ENCODE measurements at regions not wholly inside any gene's neighbourhood (a gene's known extent, or its start where the extent isn't known, plus 50 kb on each side); places are given as distances from the start of the nearest gene placed in this dataset.

- no peak for ATAC-seq (ENCODE audit: low FRiP score in 2 of 2)
- H3K4me1 ChIP-seq, result no peaks in the 10 kb centered on the region
- no peak for DNase-seq
- TF ChIP-seq CTCF (IDR thresholded peaks at IDR 0.05) (no peak), EP300 (IDR thresholded peaks at IDR 0.05) (no peak), POLR2AphosphoS5 (IDR thresholded peaks at IDR 0.05) (no peak), POLR2A (IDR thresholded peaks at IDR 0.05) (no peak)
- H3K36me3 ChIP-seq, result no peaks in the 10 kb centered on the region
- 89 to 94% methylated on average over 4 of the region's 4 CpGs for WGBS, 2 donors
- H3K4me3 ChIP-seq, result no peak overlapping the region
- no peak overlapping the region for H3K27ac ChIP-seq
- no peaks in the 10 kb centered on the region for H3K27me3 ChIP-seq
- no peaks in the 10 kb centered on the region for H3K9me3 ChIP-seq
Observed at GRCh38 chr2:38223256-38223655, 147.3 kb upstream of the CYP1B1 start.

- WGBS, 2 donors, result 76 to 91% methylated on average over 3 of the region's 3 CpGs
Observed at GRCh38 chr2:38220164-38220563, 144.2 kb upstream of the CYP1B1 start.

GRCh38 chr2:38218995-38219394 is 143.0 kb upstream of the CYP1B1 start:
- Histone ChIP-seq H3K4me3 (no peak overlapping the region), H3K27ac (no peak overlapping the region), H3K9me3 (no peaks in the 10 kb centered on the region), H3K27me3 (no peaks in the 10 kb centered on the region), H3K36me3 (no peaks in the 10 kb centered on the region), H3K4me1 (no peaks in the 10 kb centered on the region)
- TF ChIP-seq POLR2AphosphoS5 (IDR thresholded peaks at IDR 0.05) (no peak), EP300 (IDR thresholded peaks at IDR 0.05) (no peak), POLR2A (IDR thresholded peaks at IDR 0.05) (no peak), CTCF (IDR thresholded peaks at IDR 0.05) (no peak)
- 73 to 83% methylated on average over 5 of the region's 5 CpGs for WGBS, 2 donors
- DNase-seq, result no peak
- no peak for ATAC-seq (ENCODE audit: low FRiP score in 2 of 2)

More at GRCh38 chr2:38220164-38220563, 144.2 kb upstream of the CYP1B1 start:
- no peaks in the 10 kb centered on the region for H3K36me3 ChIP-seq
- no peaks in the 10 kb centered on the region for H3K4me1 ChIP-seq
- ATAC-seq (ENCODE audit: low FRiP score in 2 of 2), result no peak
- TF ChIP-seq POLR2AphosphoS5 (IDR thresholded peaks at IDR 0.05), result no peak
- TF ChIP-seq EP300 (IDR thresholded peaks at IDR 0.05), result no peak
- no peak for TF ChIP-seq POLR2A (IDR thresholded peaks at IDR 0.05)
- TF ChIP-seq CTCF (IDR thresholded peaks at IDR 0.05), result no peak
- H3K9me3 ChIP-seq, result no peaks in the 10 kb centered on the region
- no peak overlapping the region for H3K27ac ChIP-seq
- no peak overlapping the region for H3K4me3 ChIP-seq
- DNase-seq, result no peak
- no peaks in the 10 kb centered on the region for H3K27me3 ChIP-seq

GRCh38 chr2:38218591-38218991 is 142.6 kb upstream of the CYP1B1 start:
- Histone ChIP-seq H3K4me3 (no peak overlapping the region), H3K4me1 (no peaks in the 10 kb centered on the region), H3K9me3 (no peaks in the 10 kb centered on the region), H3K27me3 (no peaks in the 10 kb centered on the region), H3K36me3 (no peaks in the 10 kb centered on the region), H3K27ac (no peak overlapping the region)
- no peak for DNase-seq
- no peak for TF ChIP-seq POLR2AphosphoS5 (IDR thresholded peaks at IDR 0.05)
- TF ChIP-seq EP300 (IDR thresholded peaks at IDR 0.05), result no peak
- no peak for TF ChIP-seq CTCF (IDR thresholded peaks at IDR 0.05)
- no peak for TF ChIP-seq POLR2A (IDR thresholded peaks at IDR 0.05)
- ATAC-seq (ENCODE audit: low FRiP score in 2 of 2), result no peak
- WGBS, 2 donors, result 56 to 69% methylated on average over 3 to 4 of the region's 4 CpGs

- no peaks in the 10 kb centered on the region for H3K36me3 ChIP-seq
- 51 to 75% methylated on average over 6 of the region's 6 CpGs for WGBS, 2 donors
- H3K9me3 ChIP-seq, result no peaks in the 10 kb centered on the region
- no peak overlapping the region for H3K27ac ChIP-seq
- no peaks in the 10 kb centered on the region for H3K27me3 ChIP-seq
- no peaks in the 10 kb centered on the region for H3K4me1 ChIP-seq
- DNase-seq (no peak), ATAC-seq (ENCODE audit: low FRiP score in 2 of 2) (no peak)
- no peak overlapping the region for H3K4me3 ChIP-seq
- TF ChIP-seq EP300 (IDR thresholded peaks at IDR 0.05), result no peak
- no peak for TF ChIP-seq POLR2AphosphoS5 (IDR thresholded peaks at IDR 0.05)
- TF ChIP-seq POLR2A (IDR thresholded peaks at IDR 0.05), result no peak
- no peak for TF ChIP-seq CTCF (IDR thresholded peaks at IDR 0.05)
Observed at GRCh38 chr2:38217401-38218188, 141.6 kb upstream of the CYP1B1 start.

Data from upper lobe of left lung (tissue), 6 donors.